ENCODE measurements at regions not wholly inside any gene's neighbourhood (a gene's known extent, or its start where the extent isn't known, plus 50 kb on each side); places are given as distances from the start of the nearest gene placed in this dataset.

DNA sequence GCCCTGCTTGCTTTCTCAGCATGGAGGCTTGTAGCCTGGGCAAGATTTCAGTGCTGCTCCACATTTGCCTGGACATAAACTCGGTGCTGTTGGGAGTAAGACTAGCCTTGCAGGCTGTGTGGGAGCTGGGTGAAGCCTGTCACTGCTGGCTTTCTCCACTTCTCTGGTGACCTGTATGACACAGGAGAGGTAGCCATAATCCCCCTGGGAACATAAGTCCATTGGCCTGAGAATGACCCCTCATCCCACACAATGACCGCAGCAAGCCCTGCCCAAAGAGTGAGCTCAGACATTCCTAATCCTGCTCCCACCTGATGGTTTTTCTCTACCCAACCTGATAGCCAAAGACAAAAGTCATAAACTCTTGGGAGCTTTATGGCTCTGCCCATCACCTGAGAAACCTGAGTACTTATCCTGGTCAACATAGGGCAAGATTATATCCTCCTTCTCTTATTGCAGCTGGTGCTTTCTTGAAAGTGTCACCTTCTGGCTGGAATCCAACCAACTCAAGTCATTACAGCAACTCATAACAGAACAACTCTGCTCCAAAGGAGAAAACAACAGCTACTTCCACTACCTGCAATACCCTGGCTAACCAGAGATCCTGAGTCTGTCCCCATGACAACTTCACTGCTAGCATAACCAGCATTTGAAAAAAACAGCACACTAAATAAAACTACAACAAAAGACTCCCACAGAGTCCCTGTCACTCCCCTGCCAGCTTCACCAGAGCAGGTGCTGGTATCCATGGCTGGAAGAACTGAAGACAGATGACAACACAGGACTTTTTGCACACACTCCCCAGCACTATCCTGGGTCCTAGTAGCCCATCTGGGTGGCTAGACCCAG is 834.4 kb upstream of the DDX18 start:
- Histone ChIP-seq H2BK120ac (ENCODE audit: low read depth, low read length) (no peak overlapping the region), H2BK20ac (ENCODE audit: low read depth, low read length) (no peak overlapping the region), H3K4me2 (ENCODE audit: low read depth, low read length) (no peak overlapping the region), H3K27me3 (ENCODE audit: control insufficient read depth, insufficient read depth, low read length) (no peaks in the 10 kb centered on the region), H3K9ac (ENCODE audit: low read depth, low read length) (no peak overlapping the region), H3K9me3 (ENCODE audit: control insufficient read depth, insufficient read depth, low read length) (peaks cover 7% of the 10 kb centered on the region; the same call in 1 of the 2 replicates), H3K79me1 (ENCODE audit: low read depth in 1 of 2, low read length in 2 of 2) (no peaks in the 10 kb centered on the region), H2BK5ac (ENCODE audit: low read depth, low read length, poor library complexity, severe bottlenecking) (no peak overlapping the region), H3K14ac (replicated peaks; ENCODE audit: low read depth, low read length) (no peak overlapping the region), H3K18ac (ENCODE audit: low read depth, low read length) (no peak overlapping the region), H3K23ac (ENCODE audit: low read depth, low read length) (no peak overlapping the region), H2AK9ac (replicated peaks; ENCODE audit: low read depth, low read length, poor library complexity) (no peak overlapping the region), H4K8ac (ENCODE audit: low read depth in 2 of 2, low read length in 2 of 2) (no peak overlapping the region), H2AFZ (replicated peaks; ENCODE audit: low read length, poor library complexity) (no peak overlapping the region), H3K56ac (ENCODE audit: extremely low read depth, insufficient read depth, low read length) (no peak overlapping the region), H4K91ac (ENCODE audit: insufficient read depth, low read depth, low read length) (no peak overlapping the region), H4K20me1 (ENCODE audit: insufficient read depth, low read length) (no peaks in the 10 kb centered on the region), H3K9me1 (ENCODE audit: insufficient read depth, low read length) (no peaks in the 10 kb centered on the region), H3K4me1 (ENCODE audit: control insufficient read depth, insufficient read depth, low read length) (no peaks in the 10 kb centered on the region), H3K4me3 (ENCODE audit: insufficient read depth, low read depth, low read length) (no peak overlapping the region), H3K4ac (ENCODE audit: low read depth, low read length) (no peak overlapping the region), H2BK15ac (ENCODE audit: low read depth, low read length) (no peak overlapping the region), H3K27ac (ENCODE audit: insufficient read depth, low read length) (no peak overlapping the region), H4K5ac (ENCODE audit: low read depth, low read length) (no peak overlapping the region), H3K36me3 (ENCODE audit: control insufficient read depth, insufficient read depth, low read length) (no peaks in the 10 kb centered on the region), H2AK5ac (ENCODE audit: low read depth, low read length) (no peak overlapping the region)
- WGBS, 2 experiments (ENCODE audit: extremely low coverage in 2 of 2, insufficient read length in 1 of 2) = 80% methylated on average over 1 of the region's 2 CpGs; no CpG with 5 or more reads in 1 of the 2 experiments
- dilution Hi-C loops (cut with HindIII; ENCODE audit: low sequenced_read_pairs, unreplicated experiment) = no loop called here
- ATAC-seq (ENCODE audit: low read depth) (no peak), DNase-seq (no peak)
- TF ChIP-seq, protein P1, sequence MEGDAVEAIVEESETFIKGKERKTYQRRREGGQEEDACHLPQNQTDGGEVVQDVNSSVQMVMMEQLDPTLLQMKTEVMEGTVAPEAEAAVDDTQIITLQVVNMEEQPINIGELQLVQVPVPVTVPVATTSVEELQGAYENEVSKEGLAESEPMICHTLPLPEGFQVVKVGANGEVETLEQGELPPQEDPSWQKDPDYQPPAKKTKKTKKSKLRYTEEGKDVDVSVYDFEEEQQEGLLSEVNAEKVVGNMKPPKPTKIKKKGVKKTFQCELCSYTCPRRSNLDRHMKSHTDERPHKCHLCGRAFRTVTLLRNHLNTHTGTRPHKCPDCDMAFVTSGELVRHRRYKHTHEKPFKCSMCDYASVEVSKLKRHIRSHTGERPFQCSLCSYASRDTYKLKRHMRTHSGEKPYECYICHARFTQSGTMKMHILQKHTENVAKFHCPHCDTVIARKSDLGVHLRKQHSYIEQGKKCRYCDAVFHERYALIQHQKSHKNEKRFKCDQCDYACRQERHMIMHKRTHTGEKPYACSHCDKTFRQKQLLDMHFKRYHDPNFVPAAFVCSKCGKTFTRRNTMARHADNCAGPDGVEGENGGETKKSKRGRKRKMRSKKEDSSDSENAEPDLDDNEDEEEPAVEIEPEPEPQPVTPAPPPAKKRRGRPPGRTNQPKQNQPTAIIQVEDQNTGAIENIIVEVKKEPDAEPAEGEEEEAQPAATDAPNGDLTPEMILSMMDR (conservative IDR thresholded peaks at IDR 0.05; ENCODE audit: low read depth, low read length) = no peak
- TF ChIP-seq NFE2L2 (IDR thresholded peaks at IDR 0.05; ENCODE audit: low read depth, low read length) (no peak), MAZ (IDR thresholded peaks at IDR 0.05; ENCODE audit: borderline replicate concordance, low read depth, low read length) (no peak), MAFK (IDR thresholded peaks at IDR 0.05; ENCODE audit: low read depth, low read length) (no peak), POLR2A (IDR thresholded peaks at IDR 0.05; ENCODE audit: low read depth, low read length) (no peak), RAD21 (IDR thresholded peaks at IDR 0.05; ENCODE audit: low read length) (no peak), RCOR1 (IDR thresholded peaks at IDR 0.05; ENCODE audit: insufficient replicate concordance, low read length) (no peak), RFX5 (IDR thresholded peaks at IDR 0.05; ENCODE audit: low read depth, low read length) (no peak), MXI1 (IDR thresholded peaks at IDR 0.05; ENCODE audit: borderline replicate concordance, low read depth, low read length) (no peak), CEBPB (IDR thresholded peaks at IDR 0.05; ENCODE audit: low read depth, low read length) (no peak), BHLHE40 (IDR thresholded peaks at IDR 0.05; ENCODE audit: low read depth, low read length) (no peak), CHD1 (IDR thresholded peaks at IDR 0.05; ENCODE audit: low read depth, low read length) (no peak), ELK1 (IDR thresholded peaks at IDR 0.05; ENCODE audit: borderline replicate concordance, low read depth, low read length) (no peak), FOS (IDR thresholded peaks at IDR 0.05; ENCODE audit: low read depth, low read length) (no peak), SMC3 (IDR thresholded peaks at IDR 0.05; ENCODE audit: low read depth, low read length) (no peak)
- TF ChIP-seq, protein P2, sequence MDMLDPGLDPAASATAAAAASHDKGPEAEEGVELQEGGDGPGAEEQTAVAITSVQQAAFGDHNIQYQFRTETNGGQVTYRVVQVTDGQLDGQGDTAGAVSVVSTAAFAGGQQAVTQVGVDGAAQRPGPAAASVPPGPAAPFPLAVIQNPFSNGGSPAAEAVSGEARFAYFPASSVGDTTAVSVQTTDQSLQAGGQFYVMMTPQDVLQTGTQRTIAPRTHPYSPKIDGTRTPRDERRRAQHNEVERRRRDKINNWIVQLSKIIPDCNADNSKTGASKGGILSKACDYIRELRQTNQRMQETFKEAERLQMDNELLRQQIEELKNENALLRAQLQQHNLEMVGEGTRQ (IDR thresholded peaks at IDR 0.05; ENCODE audit: low read depth, low read length) = no peak
- intact Hi-C loops (cut with micrococcal nuclease) = no loop called here
- BruUV-seq (replicated peaks) = no TSS peak
- in situ Hi-C loops (cut with MboI; ENCODE audit: low sequenced_read_pairs) = no loop called here
- ChIA-PET CTCF (no interaction called here), POLR2A (ENCODE audit: unreplicated experiment) (no interaction called here)
